NAMALWA (cell line): ENCODE measurements at regions not wholly inside any gene's neighbourhood (a gene's known extent, or its start where the extent isn't known, plus 50 kb on each side); places are given as distances from the start of the nearest gene placed in this dataset.
"Not testable (repeated sequence)": the region's sequence is repeated elsewhere in the genome, so short reads cannot be mapped to it uniquely, and the experiment has no call there.

Experiments used
- DNase-seq: peaks from one replicate; pipeline ENCODE4 v3.0.0-alpha.2; 2015; ENCODE audit warnings: low spot score

DNA sequence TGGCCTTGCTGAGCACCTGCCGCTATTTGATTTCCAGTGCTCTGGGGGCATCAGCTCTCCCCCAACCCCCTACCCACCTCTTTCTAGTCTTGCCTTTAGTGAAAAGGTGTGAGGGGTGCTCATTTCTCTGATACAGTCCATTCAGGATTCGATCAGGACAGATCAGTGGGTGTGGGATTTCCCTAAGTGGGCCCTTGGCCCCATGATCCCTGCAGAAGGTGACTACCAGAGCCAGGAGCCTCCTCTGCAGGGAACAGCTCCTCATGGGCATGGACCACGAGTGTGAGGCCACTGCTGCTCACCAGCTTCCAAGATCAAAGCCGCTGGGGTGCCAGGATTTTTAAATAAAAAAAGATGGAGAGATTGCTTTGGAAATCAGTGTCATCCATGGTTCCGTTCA, 835.2 kb upstream of the ID2 start:
- no peak for DNase-seq

- DNase-seq, result no peak
These were observed 834.5 kb upstream of the ID2 start for GRCh38 chr2:7847321-7847720.

DNA sequence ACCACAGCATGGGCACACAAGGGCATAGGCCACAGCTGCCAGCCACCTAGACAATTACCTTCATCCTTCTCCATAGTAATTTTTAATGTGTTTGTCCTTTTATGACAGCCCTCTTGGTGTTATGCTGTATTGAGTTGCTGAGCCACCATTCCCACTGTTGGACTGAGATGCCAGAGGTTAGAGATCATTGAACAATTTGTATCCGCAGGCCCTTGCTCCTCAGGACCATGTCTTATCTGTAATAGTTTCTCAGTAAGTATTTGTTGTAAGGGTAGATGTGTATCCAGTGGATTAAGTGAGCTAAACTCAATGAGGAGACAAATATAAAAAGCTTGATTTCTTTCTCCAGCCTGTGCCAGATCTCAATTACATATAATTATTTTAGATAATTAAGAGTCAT, 832.8 kb upstream of the ID2 start:
- no peak for DNase-seq

GRCh38 chr2:7849531-7849930, 832.3 kb upstream of the ID2 start:
- no peak for DNase-seq

DNA sequence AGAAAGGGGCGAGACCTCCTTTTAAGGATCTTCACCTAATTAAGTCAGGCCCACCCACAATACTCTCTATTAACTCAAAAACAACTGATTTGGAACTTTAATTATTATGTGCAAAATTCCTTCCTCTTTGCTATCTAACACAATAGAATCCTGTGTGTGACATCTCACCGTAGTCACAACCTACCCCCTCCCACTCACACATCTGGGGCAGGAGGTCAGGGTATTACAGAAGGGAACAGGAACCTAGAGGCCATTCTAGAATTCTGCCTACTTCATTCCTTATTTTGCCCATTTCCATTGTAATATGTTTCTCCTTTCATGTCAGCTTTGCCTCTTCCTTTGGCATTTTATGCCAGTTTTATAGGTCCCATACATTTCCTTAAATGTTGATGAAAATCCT, 829.3 kb upstream of the ID2 start:
- DNase-seq, result no peak

GRCh38 chr2:7857904-7858303, 824.0 kb upstream of the ID2 start:
- DNase-seq, result no peak

DNA sequence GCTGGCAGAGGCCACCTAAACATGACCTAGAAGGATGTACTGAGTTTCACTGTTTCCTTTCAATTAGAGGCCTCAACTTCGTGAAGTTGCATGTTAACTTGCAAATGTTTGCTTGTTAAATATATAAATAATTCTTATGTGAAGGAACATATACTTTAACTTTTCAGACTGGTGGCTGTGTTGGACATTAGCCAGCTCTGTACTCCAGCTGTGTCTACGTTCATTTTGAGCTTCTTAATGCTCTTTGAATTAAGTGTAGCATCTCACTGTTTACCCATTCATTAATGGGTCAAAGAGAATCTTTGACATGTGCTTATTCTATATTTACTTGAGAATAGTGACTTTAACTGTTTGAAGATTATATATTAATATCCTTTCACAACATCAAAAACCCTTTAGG, 823.2 kb upstream of the ID2 start:
- DNase-seq, result no peak

DNA sequence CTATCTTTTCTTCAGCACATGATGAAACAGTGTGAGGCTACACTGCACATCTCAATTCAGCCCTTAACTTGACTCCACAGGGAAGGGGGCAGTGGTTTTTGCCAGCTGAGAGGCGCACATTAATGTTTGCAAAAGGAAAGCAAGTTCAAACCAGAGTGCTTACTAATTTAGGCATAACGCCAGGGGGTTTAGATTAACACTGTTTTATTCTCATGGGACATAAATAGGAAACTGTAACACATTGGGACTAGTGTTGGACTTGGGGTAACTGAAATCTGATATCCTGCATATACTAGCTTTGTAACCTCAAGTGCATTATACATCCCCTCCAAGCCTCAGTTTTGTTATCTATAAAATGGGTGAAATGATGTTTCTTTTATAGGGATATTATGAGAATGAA, 821.2 kb upstream of the ID2 start:
- no peak for DNase-seq

DNA sequence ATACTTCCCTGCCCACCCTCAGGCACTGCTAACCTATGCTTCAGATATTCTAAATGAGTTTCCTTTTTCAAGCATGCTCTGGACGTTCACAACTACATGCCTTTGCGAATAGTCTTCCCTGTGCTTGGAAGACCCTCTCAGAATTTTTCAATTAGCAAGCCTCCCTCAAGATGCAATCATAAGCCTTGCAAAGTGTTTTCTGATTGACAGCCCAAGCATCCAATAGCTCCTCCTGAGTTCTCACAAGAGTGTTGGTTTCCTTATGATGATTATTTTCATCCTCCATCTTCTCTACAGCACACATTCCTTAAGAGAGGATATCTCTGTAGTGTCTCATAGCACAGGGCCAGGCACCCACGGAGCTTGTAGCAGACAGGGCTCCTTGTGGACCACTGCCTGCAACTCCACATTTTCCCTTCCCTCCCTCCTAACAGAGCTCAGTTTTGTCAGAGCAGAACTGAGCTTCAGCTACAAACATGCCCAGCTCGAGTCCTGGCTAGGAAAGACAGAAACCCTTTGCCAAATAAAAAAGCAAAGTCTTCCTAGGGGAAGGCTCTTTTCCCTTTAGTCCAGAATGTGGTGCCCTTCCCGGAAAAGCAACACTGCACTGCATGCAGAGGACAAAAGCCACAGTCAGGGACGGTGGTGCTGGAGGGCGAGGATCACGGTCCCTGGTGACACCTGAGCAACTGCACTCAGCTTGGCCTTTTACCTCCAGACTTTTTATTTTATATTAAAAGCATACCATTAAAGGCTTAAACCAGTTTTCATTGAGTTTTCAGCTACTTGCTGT, 819.8 kb upstream of the ID2 start:
- no peak for DNase-seq

DNA sequence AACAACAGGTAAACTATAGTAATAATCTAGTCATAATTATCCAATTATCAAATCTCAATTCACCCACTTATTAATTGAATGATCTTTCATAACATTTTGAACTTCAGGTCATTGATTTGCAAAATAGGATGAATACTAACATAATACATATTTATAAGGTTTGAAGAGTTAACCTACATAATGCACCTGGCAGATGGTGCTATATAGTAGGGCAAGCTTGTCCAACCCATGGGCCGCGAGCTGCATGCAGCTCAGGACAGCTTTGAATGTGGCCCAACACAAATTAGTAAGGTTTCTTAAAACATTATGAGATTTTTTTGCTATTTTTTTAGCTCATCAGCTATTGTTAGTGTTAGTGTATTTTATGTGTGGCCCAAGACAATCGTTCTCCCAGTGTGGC, 815.8 kb upstream of the ID2 start:
- DNase-seq, result no peak

- DNase-seq, result peak; percentile 20
These were observed 815.0 kb upstream of the ID2 start for GRCh38 chr2:7866825-7867224.

- DNase-seq, result peak; percentile 21
These were observed 814.0 kb upstream of the ID2 start for GRCh38 chr2:7867867-7868266.

DNA sequence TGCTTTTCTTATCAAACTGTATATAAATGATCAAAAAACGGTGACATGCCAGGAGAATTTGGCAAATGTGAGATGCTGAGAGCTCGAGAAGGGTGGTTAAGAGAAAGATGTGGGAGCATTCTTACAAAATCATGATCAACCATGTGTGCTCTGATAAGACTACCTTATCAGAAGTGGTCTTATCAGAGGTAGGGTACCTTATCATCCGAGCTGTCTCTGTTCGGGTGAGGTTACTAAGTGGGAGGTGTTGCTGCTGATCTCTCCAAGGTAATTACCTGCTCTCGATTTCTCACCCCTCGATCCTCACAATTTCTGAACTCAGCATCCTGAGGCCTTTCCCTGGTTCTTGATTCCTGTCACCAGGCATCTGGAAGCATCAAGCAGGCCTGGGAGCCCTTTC, 813.0 kb upstream of the ID2 start:
- DNase-seq, result no peak

GRCh38 chr2:7876445-7876844, 805.4 kb upstream of the ID2 start:
- DNase-seq, result not testable (repeated sequence)

GRCh38 chr2:7878266-7878665, 803.6 kb upstream of the ID2 start:
- not testable (repeated sequence) for DNase-seq

DNA sequence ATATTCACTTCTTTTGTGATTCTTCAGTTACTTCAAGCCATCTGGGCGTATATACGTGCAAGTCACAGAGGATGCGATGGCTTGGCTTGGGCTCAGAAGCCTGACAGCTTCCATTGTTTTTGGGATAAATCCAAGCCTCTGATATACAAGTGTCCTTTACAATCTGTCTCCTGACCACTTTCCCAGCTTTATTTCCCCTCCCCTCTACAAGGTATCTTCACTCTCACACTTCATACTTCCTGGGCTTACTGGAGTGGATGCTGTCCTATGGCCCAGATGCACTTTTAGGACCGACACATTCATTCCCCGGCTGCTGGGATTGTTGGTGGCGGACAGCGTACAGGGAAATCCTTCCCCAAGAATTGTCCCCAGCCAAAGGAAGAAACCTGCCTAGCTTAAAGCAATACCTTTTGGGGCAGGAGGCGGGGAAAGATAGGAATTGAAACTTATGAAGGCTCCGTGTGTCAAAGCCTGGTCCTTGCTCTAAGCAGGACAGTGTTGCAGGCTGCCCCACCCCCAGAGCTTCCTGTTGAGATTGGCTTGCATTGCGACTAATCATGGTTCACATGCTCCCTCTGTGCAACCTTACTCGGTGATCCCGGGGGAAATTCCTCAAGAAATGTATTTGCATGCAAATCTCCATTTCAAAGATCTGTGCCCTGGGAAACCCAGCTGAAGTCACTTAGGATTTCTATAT, 802.9 kb upstream of the ID2 start:
- no peak for DNase-seq

GRCh38 chr2:7879483-7879835, 802.4 kb upstream of the ID2 start:
- DNase-seq, result no peak

- DNase-seq, result no peak
These were observed 801.7 kb upstream of the ID2 start for GRCh38 chr2:7880126-7880525.

- DNase-seq, result no peak
These were observed 801.3 kb upstream of the ID2 start for GRCh38 chr2:7880566-7880965.

DNA sequence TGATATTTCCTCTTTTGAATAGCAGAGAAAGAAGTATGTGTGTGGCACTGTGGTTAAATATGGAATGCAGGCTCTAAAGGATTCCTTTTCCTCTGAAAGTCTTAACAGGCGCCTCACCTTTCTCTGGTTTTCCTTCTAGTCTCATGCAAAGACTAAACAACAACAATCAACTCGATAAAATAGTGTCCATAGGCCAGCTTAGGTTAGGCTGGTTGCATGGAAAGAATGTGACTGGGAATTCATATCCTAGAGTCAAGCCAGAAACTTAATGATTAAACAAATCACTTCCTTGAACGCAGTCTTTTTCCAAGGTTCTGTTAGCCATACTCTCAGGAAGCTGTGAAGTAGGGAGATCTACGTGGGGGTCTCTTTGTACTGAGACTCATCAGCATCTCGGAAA, 800.8 kb upstream of the ID2 start:
- no peak for DNase-seq

DNA sequence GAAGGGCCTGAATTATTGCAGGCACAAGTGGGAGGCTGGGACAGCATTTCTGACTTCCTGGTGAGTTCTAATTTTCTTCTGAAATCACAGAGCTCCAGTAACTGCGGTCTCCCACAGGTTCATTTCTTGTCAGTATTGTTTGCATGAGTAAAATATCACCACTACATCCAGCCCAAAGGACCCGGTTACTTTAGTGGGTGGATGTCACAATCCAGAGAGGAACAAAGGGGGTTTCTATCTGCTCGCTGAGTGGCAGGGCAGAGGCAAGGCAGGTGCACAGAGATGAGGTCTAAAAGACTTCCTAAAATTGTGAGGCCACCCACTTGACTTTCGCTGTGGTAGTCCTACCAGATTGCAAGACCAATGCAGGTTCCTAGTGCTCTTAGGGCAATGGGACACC, 800.4 kb upstream of the ID2 start:
- no peak for DNase-seq

GRCh38 chr2:7882296-7882695, 799.6 kb upstream of the ID2 start:
- DNase-seq, result no peak

- no peak for DNase-seq
These were observed 797.5 kb upstream of the ID2 start for GRCh38 chr2:7884338-7884737.

DNA sequence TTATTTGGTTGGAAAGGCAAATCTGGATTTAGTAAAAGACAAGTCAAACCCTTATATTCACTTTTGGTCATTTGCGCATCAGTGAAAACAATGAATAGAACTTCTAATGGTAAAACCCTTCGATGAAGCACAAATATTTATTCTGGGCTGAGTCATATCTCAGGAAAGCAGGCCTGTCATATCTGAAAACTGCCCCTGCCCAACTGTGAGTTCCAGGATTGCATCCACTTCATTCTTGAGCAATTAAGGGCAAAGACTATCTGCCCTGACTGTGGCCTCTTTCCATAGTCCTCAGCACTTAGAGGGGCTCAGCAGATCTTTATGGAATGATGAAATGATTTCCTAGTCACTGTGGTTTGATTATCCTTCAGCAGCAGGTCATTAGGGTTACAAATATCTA, 795.2 kb upstream of the ID2 start:
- no peak for DNase-seq
